GM10248 (cell line): ENCODE measurements at regions not wholly inside any gene's neighbourhood (a gene's known extent, or its start where the extent isn't known, plus 50 kb on each side); places are given as distances from the start of the nearest gene placed in this dataset.
A peak's percentile ranks its signal among the peaks of the same experiment; 100 is the strongest.

Experiments
- CTCF ChIA-PET: fragments of 300-600 bp; sonication (Branson Sonifier 250); formaldehyde crosslinking; extraction: SDS; loops from one replicate; lab custom pipeline; 2021; ENCODE audit warnings: antibody characterized with exemption; lab: Yijun Ruan, JAX
- POLR2A ChIA-PET: fragments of 350-650 bp; sonication (Branson Sonifier 250); formaldehyde crosslinking; extraction: SDS; loops from one replicate; lab custom pipeline; 2020; ENCODE audit warnings: antibody characterized with exemption; lab: Yijun Ruan, JAX
- DNase-seq: peaks from one replicate; pipeline ENCODE4 v3.0.0; 2012; ENCODE audit errors: extremely low spot score
- TF ChIP-seq, protein P1 (sequence below): IDR thresholded peaks from 2 replicates; pipeline ENCODE4 v1.5.1; 2012; ENCODE audit warnings: mild to moderate bottlenecking, low read depth; ENCODE audit errors: extremely low read depth, missing control alignments, control extremely low read depth

DNA sequence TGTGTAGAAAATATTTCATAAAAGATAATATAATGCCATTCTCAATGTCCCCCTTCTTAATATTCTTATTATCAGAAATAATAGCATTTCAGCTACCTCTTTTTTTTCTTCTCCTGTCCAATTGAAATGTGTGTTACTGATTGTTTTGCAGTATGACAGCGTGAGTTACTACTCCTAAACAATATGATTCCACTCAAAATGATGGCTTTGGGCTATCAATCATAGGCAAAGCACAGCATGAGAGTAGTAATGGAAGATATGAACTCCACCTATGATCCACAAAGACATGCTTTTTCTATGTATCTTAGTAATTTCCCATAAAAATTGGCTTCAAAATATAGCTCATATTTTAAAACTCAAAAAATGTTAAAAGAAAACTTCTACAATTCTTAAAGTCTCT, 867.3 kb upstream of the NUDT12 start:
- POLR2A ChIA-PET = no interaction called here
- CTCF ChIA-PET = interaction anchor here (1.5 to 2.0 kb wide), 3 partner anchors 10 to 17 kb away, joined by 3 to 8 read pairs (median 3); no protein-coding TSS in a partner anchor

DNA sequence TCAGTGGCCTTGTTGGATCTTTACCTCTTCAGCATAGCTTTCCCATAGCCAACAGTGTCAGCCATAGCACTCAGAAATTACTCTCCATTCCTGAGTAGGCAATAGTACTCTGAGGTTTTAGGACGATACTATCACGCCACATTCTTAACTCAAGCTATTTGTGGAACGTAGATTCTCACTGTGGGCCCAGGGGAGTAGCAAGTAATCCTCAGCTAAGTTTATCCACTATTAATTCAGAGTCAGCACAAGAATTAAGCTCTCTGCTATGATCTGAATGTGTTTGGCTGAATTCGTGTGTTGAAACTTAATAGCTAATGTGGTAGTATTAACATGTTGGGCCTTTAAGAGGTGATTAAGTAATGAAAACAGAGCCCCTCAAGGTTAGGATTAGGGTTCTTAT, 858.8 kb upstream of the NUDT12 start:
- ChIA-PET POLR2A (no interaction called here), CTCF (interaction anchor here (1.0 to 1.6 kb wide), 3 partner anchors 8 to 19 kb away, joined by 3 to 10 read pairs (median 5); no protein-coding TSS in a partner anchor)
- no peak for DNase-seq
- TF ChIP-seq, protein P1, sequence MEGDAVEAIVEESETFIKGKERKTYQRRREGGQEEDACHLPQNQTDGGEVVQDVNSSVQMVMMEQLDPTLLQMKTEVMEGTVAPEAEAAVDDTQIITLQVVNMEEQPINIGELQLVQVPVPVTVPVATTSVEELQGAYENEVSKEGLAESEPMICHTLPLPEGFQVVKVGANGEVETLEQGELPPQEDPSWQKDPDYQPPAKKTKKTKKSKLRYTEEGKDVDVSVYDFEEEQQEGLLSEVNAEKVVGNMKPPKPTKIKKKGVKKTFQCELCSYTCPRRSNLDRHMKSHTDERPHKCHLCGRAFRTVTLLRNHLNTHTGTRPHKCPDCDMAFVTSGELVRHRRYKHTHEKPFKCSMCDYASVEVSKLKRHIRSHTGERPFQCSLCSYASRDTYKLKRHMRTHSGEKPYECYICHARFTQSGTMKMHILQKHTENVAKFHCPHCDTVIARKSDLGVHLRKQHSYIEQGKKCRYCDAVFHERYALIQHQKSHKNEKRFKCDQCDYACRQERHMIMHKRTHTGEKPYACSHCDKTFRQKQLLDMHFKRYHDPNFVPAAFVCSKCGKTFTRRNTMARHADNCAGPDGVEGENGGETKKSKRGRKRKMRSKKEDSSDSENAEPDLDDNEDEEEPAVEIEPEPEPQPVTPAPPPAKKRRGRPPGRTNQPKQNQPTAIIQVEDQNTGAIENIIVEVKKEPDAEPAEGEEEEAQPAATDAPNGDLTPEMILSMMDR = no peak

More for the DNA sequence above, 867.3 kb upstream of the NUDT12 start:
- DNase-seq = no peak
- TF ChIP-seq, protein P1 = no peak

DNA sequence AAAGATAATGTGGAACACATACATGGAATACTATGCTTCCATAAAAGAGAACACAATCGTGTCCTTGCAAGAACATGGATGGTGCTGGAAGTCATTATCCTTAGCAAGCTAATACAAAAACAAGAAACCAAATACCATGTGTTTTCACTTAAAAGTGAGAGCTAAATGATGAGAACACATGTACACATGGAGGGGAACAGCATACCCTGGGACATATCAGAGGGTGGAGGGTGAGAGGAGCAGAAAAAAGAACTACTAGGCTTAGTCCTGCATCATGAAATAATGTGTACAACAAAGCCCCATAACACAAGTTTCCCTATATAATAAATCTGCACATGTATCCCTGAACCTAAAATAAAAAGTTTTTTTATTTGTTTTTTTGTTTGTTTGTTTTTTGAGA, 855.5 kb upstream of the NUDT12 start:
- ChIA-PET POLR2A (no interaction called here), CTCF (interaction anchor here (1.0 kb wide), 1 partner anchor 16 kb away, joined by 3 read pairs; no protein-coding TSS in a partner anchor)
- TF ChIP-seq, protein P1 = no peak
- DNase-seq = no peak

DNA sequence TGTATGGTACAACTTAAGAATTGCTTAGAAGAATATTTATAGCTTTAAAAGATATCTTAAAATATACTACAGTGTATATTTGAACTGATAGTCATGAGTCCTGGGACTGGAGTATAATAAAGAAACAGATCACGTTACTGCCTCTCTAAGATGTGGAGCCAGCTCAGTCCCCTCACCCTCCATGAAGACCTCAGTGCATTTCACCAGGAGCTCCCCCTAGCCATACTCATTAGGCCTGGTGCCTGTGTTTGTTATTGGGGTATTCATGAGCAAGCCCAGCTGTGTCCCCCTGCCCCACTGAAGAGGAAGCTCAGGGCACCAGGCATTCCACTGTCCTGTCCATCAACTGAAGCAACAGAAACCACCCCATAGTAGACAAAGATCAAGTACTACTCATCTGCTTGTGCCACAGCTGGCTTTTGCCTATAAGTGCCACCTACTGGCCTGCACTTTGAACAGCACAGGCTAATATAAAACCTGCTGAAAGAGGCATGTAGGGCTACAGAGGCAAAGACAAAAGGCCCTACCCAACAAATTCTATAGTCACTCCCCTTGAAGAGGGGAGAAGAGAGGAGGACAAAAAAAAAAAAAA, 850.2 kb upstream of the NUDT12 start:
- TF ChIP-seq, protein P1 = peak; percentile 74
- CTCF ChIA-PET = interaction anchor here (0.7 to 3.2 kb wide), 14 partner anchors 9 to 603 kb away, joined by 3 to 26 read pairs (median 4); no protein-coding TSS in a partner anchor
- DNase-seq = peak; percentile 10
- POLR2A ChIA-PET = no interaction called here

DNA sequence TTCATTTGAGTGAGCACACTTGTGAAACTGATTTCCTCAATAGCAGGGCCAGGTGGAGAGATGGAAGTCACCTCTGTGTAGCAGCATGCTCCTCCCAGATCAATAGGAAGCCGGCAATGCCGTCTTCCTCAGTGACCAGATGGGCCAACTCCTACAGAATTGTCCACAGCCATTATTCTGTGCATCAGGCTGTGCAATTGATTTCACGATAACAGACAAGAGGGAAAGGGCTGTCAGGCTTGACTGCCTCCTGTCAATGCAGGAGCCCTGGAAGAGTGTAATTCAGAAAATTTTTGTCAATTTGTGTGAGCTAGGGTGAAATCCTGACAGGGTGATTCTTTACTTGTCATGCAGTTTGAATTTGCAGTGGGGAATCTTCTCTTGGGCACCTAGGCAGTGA, 838.4 kb upstream of the NUDT12 start:
- CTCF ChIA-PET = interaction anchor here (1.3 to 1.4 kb wide), 2 partner anchors 11 to 13 kb away, joined by 3 to 4 read pairs; no protein-coding TSS in a partner anchor
- POLR2A ChIA-PET = no interaction called here
- DNase-seq = no peak
- TF ChIP-seq, protein P1 = no peak

DNA sequence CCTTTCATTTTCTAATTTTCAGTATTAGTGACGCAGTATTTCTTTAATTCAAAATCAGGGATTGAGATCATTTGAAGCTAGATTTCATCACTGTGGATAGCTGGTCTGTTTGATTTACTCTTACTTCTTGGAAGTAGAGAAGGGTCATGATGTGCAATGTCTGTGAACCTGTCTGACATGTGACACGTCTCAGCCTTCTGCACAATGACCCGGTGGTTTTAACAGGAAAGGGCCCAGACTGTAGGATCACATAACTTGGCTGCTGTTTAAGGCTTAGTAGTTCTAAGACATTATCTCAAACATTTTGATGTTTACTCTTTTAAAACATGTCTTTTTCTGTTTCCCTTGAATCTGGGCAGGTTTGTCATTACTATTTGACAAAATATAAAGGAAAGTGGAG, 823.3 kb upstream of the NUDT12 start:
- TF ChIP-seq, protein P1 = no peak
- no peak for DNase-seq
- ChIA-PET POLR2A (no interaction called here), CTCF (interaction anchor here (1.2 kb wide), 1 partner anchor 17 kb away, joined by 3 read pairs; no protein-coding TSS in a partner anchor)
